HL-60 (cell line): ENCODE measurements at regions not wholly inside any gene's neighbourhood (a gene's known extent, or its start where the extent isn't known, plus 50 kb on each side); places are given as distances from the start of the nearest gene placed in this dataset.

Experiments
- DNase-seq, 2 experiments: peaks; one replicate each; pipeline ENCODE4 v3.0.0-alpha.2; 2010 to 2020; ENCODE audit warnings: low read depth in 1 of 2, low spot score in 1 of 2
- H3K27ac ChIP-seq: fragments of 250-450 bp; sonication (Bioruptor Pico); replicated peaks from 2 replicates; pipeline ENCODE4 v1.5.1; 2020; ENCODE audit warnings: mild to moderate bottlenecking, moderate library complexity
- H3K27me3 ChIP-seq: fragments of 250-450 bp; sonication (Bioruptor Pico); 2 replicates; pipeline ENCODE4 v1.5.1; 2021; ENCODE audit warnings: mild to moderate bottlenecking, moderate library complexity; ENCODE audit not compliant: insufficient read depth, poor library complexity, severe bottlenecking
- H3K4me3 ChIP-seq: replicated peaks from 2 replicates; pipeline ENCODE4 v1.5.1; 2011; ENCODE audit warnings: mild to moderate bottlenecking, control low read depth, low read length; ENCODE audit not compliant: insufficient read depth
- CTCF ChIP-seq: IDR thresholded peaks from one replicate; pipeline ENCODE4 v1.5.1; 2011; ENCODE audit warnings: low read length, control low read depth, inconsistent platforms; ENCODE audit not compliant: insufficient read depth
- GABPA ChIP-seq: IDR thresholded peaks from 2 replicates; pipeline ENCODE4 v1.6.1; 2012; ENCODE audit warnings: low read depth
- POLR2AphosphoS5 ChIP-seq: IDR thresholded peaks from 2 replicates; pipeline ENCODE4 v1.6.1; 2012; ENCODE audit warnings: low read depth
- REST ChIP-seq: IDR thresholded peaks from 2 replicates; pipeline ENCODE4 v1.6.1; 2012; ENCODE audit warnings: low read depth; ENCODE audit not compliant: insufficient replicate concordance
- SPI1 ChIP-seq: IDR thresholded peaks from 2 replicates; pipeline ENCODE4 v1.6.1; 2012; ENCODE audit warnings: low read depth, mild to moderate bottlenecking, borderline replicate concordance

GRCh38 chr2:199148076-199148845 lies 309.5 kb downstream of the SATB2 start:
- Histone ChIP-seq H3K27ac (no peak overlapping the region), H3K4me3 (no peak overlapping the region), H3K27me3 (peaks cover 5% of the 10 kb centered on the region)
- TF ChIP-seq POLR2AphosphoS5: no peak
- no peak for DNase-seq

GRCh38 chr2:199147216-199147615 lies 310.5 kb downstream of the SATB2 start:
- H3K4me3 ChIP-seq: no peak overlapping the region
- H3K27ac ChIP-seq: no peak overlapping the region
- DNase-seq: no peak
- H3K27me3 ChIP-seq: peaks cover 5% of the 10 kb centered on the region
- TF ChIP-seq SPI1 (no peak), CTCF (no peak), REST (no peak), GABPA (no peak), POLR2AphosphoS5 (no peak)

- no peak for TF ChIP-seq GABPA
- no peak for TF ChIP-seq REST
- no peak for TF ChIP-seq POLR2AphosphoS5
- TF ChIP-seq SPI1: no peak
- no peak for TF ChIP-seq CTCF
- no peak overlapping the region for H3K27ac ChIP-seq
- H3K4me3 ChIP-seq: no peak overlapping the region
- peaks cover 5% of the 10 kb centered on the region for H3K27me3 ChIP-seq
- DNase-seq: no peak
These were observed 313.2 kb downstream of the SATB2 start for GRCh38 chr2:199144546-199144945.

- no peak overlapping the region for H3K4me3 ChIP-seq
- TF ChIP-seq SPI1 (no peak), CTCF (no peak), POLR2AphosphoS5 (no peak), REST (no peak), GABPA (no peak)
- peaks cover 5% of the 10 kb centered on the region for H3K27me3 ChIP-seq
- no peak for DNase-seq
- no peak overlapping the region for H3K27ac ChIP-seq
These were observed 313.7 kb downstream of the SATB2 start for GRCh38 chr2:199144036-199144435.
